Endodermal cell (in vitro differentiated cells): ENCODE measurements at regions not wholly inside any gene's neighbourhood (a gene's known extent, or its start where the extent isn't known, plus 50 kb on each side); places are given as distances from the start of the nearest gene placed in this dataset.
A peak's percentile ranks its signal among the peaks of the same experiment; 100 is the strongest.

Experiments
- DNase-seq: peaks from one replicate; pipeline ENCODE4 v3.0.0-alpha.2; 2017
- H3K27ac ChIP-seq: 2 replicates; pipeline ENCODE4 v1.5.1; 2013; ENCODE audit warnings: mild to moderate bottlenecking, low read depth, low read length, moderate library complexity
- H3K27me3 ChIP-seq: 2 replicates; pipeline ENCODE4 v1.6.1; 2013; ENCODE audit warnings: mild to moderate bottlenecking, low read length, moderate library complexity; ENCODE audit not compliant: insufficient read depth, control insufficient read depth, poor library complexity, severe bottlenecking
- H3K36me3 ChIP-seq: 2 replicates; pipeline ENCODE4 v1.7.0; 2013; ENCODE audit warnings: mild to moderate bottlenecking, low read length, moderate library complexity; ENCODE audit not compliant: control insufficient read depth, insufficient read depth
- H3K4me1 ChIP-seq: one replicate; pipeline ENCODE4 v1.7.0; 2013; ENCODE audit warnings: low read length; ENCODE audit not compliant: control insufficient read depth, insufficient read depth
- H3K4me3 ChIP-seq: 2 replicates; pipeline ENCODE4 v1.5.1; 2013; ENCODE audit warnings: mild to moderate bottlenecking, low read length, moderate library complexity
- H3K9ac ChIP-seq: 2 replicates; pipeline ENCODE4 v1.6.1; 2013; ENCODE audit warnings: mild to moderate bottlenecking, low read length, moderate library complexity; ENCODE audit not compliant: poor library complexity, severe bottlenecking; ENCODE audit errors: extremely low read depth
- H3K9me3 ChIP-seq: 2 replicates; pipeline ENCODE4 v1.6.1; 2013; ENCODE audit warnings: mild to moderate bottlenecking, low read length, moderate library complexity; ENCODE audit not compliant: control insufficient read depth
- H3K27ac Mint-ChIP-seq: 2 replicates; pipeline ENCODE4 v1.8.0; 2020; ENCODE audit warnings: mixed read lengths
- H3K27me3 Mint-ChIP-seq: 2 replicates; pipeline ENCODE4 v1.8.0; 2021; ENCODE audit warnings: mild to moderate bottlenecking, mixed read lengths; ENCODE audit not compliant: insufficient read depth
- H3K36me3 Mint-ChIP-seq: 2 replicates; pipeline ENCODE4 v1.8.0; 2020; ENCODE audit warnings: low read depth, mixed read lengths
- H3K4me1 Mint-ChIP-seq: 2 replicates; pipeline ENCODE4 v1.8.0; 2020; ENCODE audit warnings: mixed read lengths
- H3K4me3 Mint-ChIP-seq: 2 replicates; pipeline ENCODE4 v1.8.0; 2020; ENCODE audit warnings: mild to moderate bottlenecking, moderate library complexity, mixed read lengths
- H3K9me3 Mint-ChIP-seq: 2 replicates; pipeline ENCODE4 v1.8.0; 2020; ENCODE audit warnings: mild to moderate bottlenecking, mixed read lengths
- CTCF ChIP-seq: fragments of 200-600 bp; sonication (generic); conservative IDR thresholded peaks from 2 replicates; pipeline ENCODE4 v1.5.0; 2021; ENCODE audit warnings: antibody characterized with exemption, mild to moderate bottlenecking
- WGBS, 2 experiments: methylation state at CpG; one replicate each; pipeline versions ENCODE4 v1.1.5 to v1.1.7; 2013; ENCODE audit warnings: missing lambda C conversion rate in 2 of 2, mixed read lengths in 1 of 2; ENCODE audit not compliant: insufficient coverage in 1 of 2, insufficient read length in 1 of 2; 5-methylcytosine and 5-hydroxymethylcytosine counted together

- H3K27ac ChIP-seq: no peak overlapping the region
- no peak for TF ChIP-seq CTCF
- no peak for DNase-seq
- H3K4me1 Mint-ChIP-seq: no peaks in the 10 kb centered on the region
- H3K4me1 ChIP-seq: no peaks in the 10 kb centered on the region
- peaks cover 2% of the 10 kb centered on the region for H3K36me3 Mint-ChIP-seq
- H3K27ac Mint-ChIP-seq: no peak overlapping the region
- no peaks in the 10 kb centered on the region for H3K36me3 ChIP-seq
- H3K9ac ChIP-seq: no peak overlapping the region
- H3K4me3 ChIP-seq: no peak overlapping the region
- no peaks in the 10 kb centered on the region for H3K27me3 Mint-ChIP-seq
- no peaks in the 10 kb centered on the region for H3K27me3 ChIP-seq
- H3K9me3 ChIP-seq: peaks cover 1% of the 10 kb centered on the region
- WGBS, 2 experiments: 83 to 100% methylated on average over 1 to 2 of the region's 2 CpGs
- no peaks in the 10 kb centered on the region for H3K9me3 Mint-ChIP-seq
- no peak overlapping the region for H3K4me3 Mint-ChIP-seq
Measured at GRCh38 chr2:167431949-167432348, 543.7 kb downstream of the XIRP2 start.

- TF ChIP-seq CTCF: no peak
- H3K4me3 Mint-ChIP-seq: no peak overlapping the region
- Histone ChIP-seq H3K27ac (no peak overlapping the region), H3K36me3 (no peaks in the 10 kb centered on the region), H3K4me1 (no peaks in the 10 kb centered on the region), H3K4me3 (no peak overlapping the region), H3K9ac (no peak overlapping the region), H3K27me3 (no peaks in the 10 kb centered on the region), H3K9me3 (peaks cover 4% of the 10 kb centered on the region)
- H3K9me3 Mint-ChIP-seq: no peaks in the 10 kb centered on the region
- no peaks in the 10 kb centered on the region for H3K27me3 Mint-ChIP-seq
- H3K36me3 Mint-ChIP-seq: peaks cover 2% of the 10 kb centered on the region
- H3K4me1 Mint-ChIP-seq: no peaks in the 10 kb centered on the region
- no peak overlapping the region for H3K27ac Mint-ChIP-seq
- no peak for DNase-seq
Measured at GRCh38 chr2:167430447-167430846, 542.2 kb downstream of the XIRP2 start.

DNA sequence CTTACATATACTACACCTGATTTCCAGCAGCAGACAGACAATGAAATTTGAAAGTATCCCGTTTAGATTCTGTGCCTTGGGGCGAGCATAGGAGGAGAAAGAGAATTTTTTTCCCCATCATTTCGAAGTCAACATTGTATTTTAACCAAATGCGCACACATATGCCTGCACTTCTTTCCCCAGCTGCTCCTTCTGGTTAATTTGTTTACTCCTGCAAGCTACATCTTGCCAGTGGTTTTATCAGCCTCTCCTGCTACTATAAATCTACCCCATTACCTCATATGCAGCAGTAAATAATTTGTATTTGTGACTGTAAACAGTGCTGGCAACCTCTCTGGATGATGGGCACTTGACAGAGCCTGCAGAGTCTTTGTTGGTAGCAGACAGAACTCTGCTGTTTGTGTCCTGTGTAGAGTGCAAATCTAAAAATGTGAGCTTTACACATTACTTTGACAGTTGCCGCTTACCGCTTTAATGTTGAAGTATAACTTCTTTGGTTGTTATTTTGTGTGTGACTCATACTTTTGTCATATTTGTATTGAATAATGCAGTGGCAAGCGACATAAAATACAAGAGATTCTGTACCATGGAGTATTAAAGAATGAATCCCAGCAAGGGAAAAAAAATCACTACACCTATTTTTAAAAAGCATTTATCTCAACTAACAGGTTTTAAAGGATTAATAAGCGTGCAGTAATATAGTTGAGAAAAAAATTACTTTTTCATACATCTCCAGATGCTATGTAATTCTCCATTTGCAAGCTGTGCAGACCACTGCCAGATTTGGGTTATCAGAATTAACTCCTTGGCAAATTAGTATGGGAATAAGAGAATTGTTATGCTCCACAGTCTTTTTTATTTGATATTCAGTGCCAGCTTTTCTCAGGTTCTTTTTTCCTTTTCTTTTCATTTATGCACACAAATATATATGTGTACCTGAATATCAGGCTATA lies 536.8 kb downstream of the XIRP2 start:
- Histone ChIP-seq H3K27ac (peak overlapping the region; percentile 58), H3K36me3 (no peaks in the 10 kb centered on the region), H3K9ac (no peak overlapping the region), H3K4me1 (no peaks in the 10 kb centered on the region), H3K27me3 (no peaks in the 10 kb centered on the region), H3K9me3 (peaks cover 4% of the 10 kb centered on the region), H3K4me3 (no peak overlapping the region)
- Mint-ChIP-seq H3K9me3 (no peaks in the 10 kb centered on the region), H3K36me3 (peaks cover 2% of the 10 kb centered on the region), H3K4me3 (no peak overlapping the region), H3K27ac (no peak overlapping the region), H3K27me3 (no peaks in the 10 kb centered on the region), H3K4me1 (no peaks in the 10 kb centered on the region)
- no peak for DNase-seq
- no peak for TF ChIP-seq CTCF
- 90 to 92% methylated on average over 5 to 7 of the region's 8 CpGs for WGBS, 2 experiments
